GM19025 (cell line): ENCODE measurements at regions not wholly inside any gene's neighbourhood (a gene's known extent, or its start where the extent isn't known, plus 50 kb on each side); places are given as distances from the start of the nearest gene placed in this dataset.

Source experiments
- ATAC-seq: cut with Tn5 transposase; IDR thresholded peaks from one replicate; pipeline ENCODE4 v1.9.1; 2021; ENCODE audit warnings: mild to moderate bottlenecking, low read depth, moderate library complexity; ENCODE audit not compliant: unreplicated experiment

GRCh38 chr5:148708854-148709253 lies 54.5 kb upstream of the HTR4 start:
- no peak for ATAC-seq

- ATAC-seq: no peak
Measured at GRCh38 chr5:148711961-148712360, 57.6 kb upstream of the HTR4 start.

GRCh38 chr5:148713735-148714508 lies 59.6 kb upstream of the HTR4 start:
- ATAC-seq: no peak

- ATAC-seq: no peak
Measured at GRCh38 chr5:148716716-148717115, 62.4 kb upstream of the HTR4 start.

- ATAC-seq: no peak
Measured at GRCh38 chr5:148717668-148718067, 63.3 kb upstream of the HTR4 start.

- no peak for ATAC-seq
Measured at GRCh38 chr5:148719605-148720004, 65.3 kb upstream of the HTR4 start.

- no peak for ATAC-seq
Measured at GRCh38 chr5:148720257-148720656, 65.9 kb upstream of the HTR4 start.

GRCh38 chr5:148723143-148723542 lies 68.8 kb upstream of the HTR4 start:
- no peak for ATAC-seq

- ATAC-seq: no peak
Measured at GRCh38 chr5:148725675-148726074, 71.3 kb upstream of the HTR4 start.

GRCh38 chr5:148729182-148729581 lies 74.9 kb upstream of the HTR4 start:
- ATAC-seq: no peak

GRCh38 chr5:148730270-148730669 lies 75.9 kb upstream of the HTR4 start:
- ATAC-seq: no peak

GRCh38 chr5:148730942-148731898 lies 76.9 kb upstream of the HTR4 start:
- ATAC-seq: peak; percentile 86

- no peak for ATAC-seq
Measured at GRCh38 chr5:148732692-148733091, 78.4 kb upstream of the HTR4 start.

GRCh38 chr5:148733601-148734438 lies 79.5 kb upstream of the HTR4 start:
- no peak for ATAC-seq

- no peak for ATAC-seq
Measured at GRCh38 chr5:148734518-148734917, 80.2 kb upstream of the HTR4 start.

- ATAC-seq: no peak
Measured at GRCh38 chr5:148735301-148735835, 81.0 kb upstream of the HTR4 start.

GRCh38 chr5:148739023-148739422 lies 84.7 kb upstream of the HTR4 start:
- ATAC-seq: no peak

- no peak for ATAC-seq
Measured at GRCh38 chr5:148739524-148739923, 85.2 kb upstream of the HTR4 start.

GRCh38 chr5:148740079-148740858 lies 85.9 kb upstream of the HTR4 start:
- ATAC-seq: no peak
